ENCODE measurements at regions not wholly inside any gene's neighbourhood (a gene's known extent, or its start where the extent isn't known, plus 50 kb on each side); places are given as distances from the start of the nearest gene placed in this dataset.

DNA sequence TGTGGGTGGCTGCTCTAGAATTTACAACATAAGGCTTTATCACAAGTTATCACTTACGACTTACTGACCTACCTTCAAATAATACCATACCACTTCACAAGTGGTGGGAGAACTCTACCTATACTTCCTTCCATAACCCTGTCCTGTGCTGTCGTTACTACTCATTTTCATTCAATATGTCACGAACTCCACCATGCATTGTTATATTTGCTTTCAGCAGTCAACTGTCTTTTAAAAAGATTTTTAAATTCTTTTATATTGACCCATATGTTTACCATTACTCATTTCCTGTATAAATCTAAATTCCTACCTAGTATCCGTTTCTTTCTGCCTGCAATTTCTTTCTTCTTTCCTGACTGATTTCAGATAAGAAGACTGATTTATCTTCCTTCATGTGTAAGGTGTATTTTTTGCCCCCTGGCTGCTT is 200.0 kb downstream of the KLF12 start:
- Histone ChIP-seq H3K4me1 (ENCODE audit: control insufficient read depth, insufficient read depth, low read length) (peaks cover 9% of the 10 kb centered on the region), H3K9ac (ENCODE audit: low read length) (no peak overlapping the region), H3K27me3 (replicated peaks; ENCODE audit: control insufficient read depth, insufficient read depth, low read length) (no peaks in the 10 kb centered on the region), H3K9me3 (ENCODE audit: control insufficient read depth, low read length) (no peaks in the 10 kb centered on the region), H3K4me3 (ENCODE audit: low read length) (no peak overlapping the region), H3K36me3 (ENCODE audit: control insufficient read depth, insufficient read depth, low read length, severe bottlenecking) (no peaks in the 10 kb centered on the region)
- peak; percentile 18 for DNase-seq (ENCODE audit: low read depth)

DNA sequence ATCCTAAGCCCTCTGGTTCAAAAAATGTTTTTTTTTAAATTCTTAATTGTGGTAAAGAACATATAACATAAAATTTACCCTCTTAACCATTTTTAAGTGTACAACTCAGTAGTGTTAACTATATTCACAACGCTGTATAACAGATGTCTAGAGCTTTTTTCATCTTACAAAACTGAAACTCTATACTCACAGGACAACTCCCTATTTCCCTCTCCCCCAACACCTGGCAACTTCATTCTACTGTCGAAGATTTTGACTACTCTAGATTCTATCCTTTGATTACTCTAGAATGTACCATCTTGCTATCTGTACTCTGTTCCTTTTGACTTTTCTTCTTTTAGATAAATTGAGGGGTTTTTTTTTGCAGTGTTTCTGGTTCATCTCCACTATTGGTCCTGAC is 200.4 kb downstream of the KLF12 start:
- Histone ChIP-seq H3K36me3 (ENCODE audit: control insufficient read depth, insufficient read depth, low read length, severe bottlenecking) (no peaks in the 10 kb centered on the region), H3K4me1 (ENCODE audit: control insufficient read depth, insufficient read depth, low read length) (peaks cover 9% of the 10 kb centered on the region), H3K4me3 (ENCODE audit: low read length) (no peak overlapping the region), H3K27me3 (replicated peaks; ENCODE audit: control insufficient read depth, insufficient read depth, low read length) (no peaks in the 10 kb centered on the region), H3K9ac (ENCODE audit: low read length) (no peak overlapping the region), H3K9me3 (ENCODE audit: control insufficient read depth, low read length) (no peaks in the 10 kb centered on the region)
- DNase-seq (ENCODE audit: low read depth), result no peak

DNA sequence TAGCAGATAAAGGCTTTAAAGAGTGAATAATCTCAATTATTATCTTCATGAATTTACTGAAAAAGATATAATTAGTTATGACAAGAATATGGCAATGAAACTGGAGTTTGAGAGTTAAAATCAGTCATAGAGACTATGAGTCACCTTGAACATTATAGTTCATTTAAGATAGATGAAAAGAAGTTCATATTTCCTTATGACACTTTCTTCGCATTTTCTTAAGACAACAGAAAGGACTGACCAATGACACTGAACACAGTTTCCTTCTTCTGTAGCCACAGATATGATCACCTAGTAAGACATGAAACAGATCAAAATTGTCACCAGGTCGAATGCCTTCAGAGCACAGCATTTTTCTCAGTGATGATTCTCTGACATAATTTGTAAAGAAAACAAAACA is 202.1 kb downstream of the KLF12 start:
- H3K9me3 ChIP-seq (ENCODE audit: control insufficient read depth, low read length), result no peaks in the 10 kb centered on the region
- no peak overlapping the region for H3K4me3 ChIP-seq (ENCODE audit: low read length)
- DNase-seq (ENCODE audit: low read depth), result no peak
- no peaks in the 10 kb centered on the region for H3K4me1 ChIP-seq (ENCODE audit: control insufficient read depth, insufficient read depth, low read length)
- H3K36me3 ChIP-seq (ENCODE audit: control insufficient read depth, insufficient read depth, low read length, severe bottlenecking), result no peaks in the 10 kb centered on the region
- H3K9ac ChIP-seq (ENCODE audit: low read length), result no peak overlapping the region
- H3K27me3 ChIP-seq (replicated peaks; ENCODE audit: control insufficient read depth, insufficient read depth, low read length), result no peaks in the 10 kb centered on the region

DNA sequence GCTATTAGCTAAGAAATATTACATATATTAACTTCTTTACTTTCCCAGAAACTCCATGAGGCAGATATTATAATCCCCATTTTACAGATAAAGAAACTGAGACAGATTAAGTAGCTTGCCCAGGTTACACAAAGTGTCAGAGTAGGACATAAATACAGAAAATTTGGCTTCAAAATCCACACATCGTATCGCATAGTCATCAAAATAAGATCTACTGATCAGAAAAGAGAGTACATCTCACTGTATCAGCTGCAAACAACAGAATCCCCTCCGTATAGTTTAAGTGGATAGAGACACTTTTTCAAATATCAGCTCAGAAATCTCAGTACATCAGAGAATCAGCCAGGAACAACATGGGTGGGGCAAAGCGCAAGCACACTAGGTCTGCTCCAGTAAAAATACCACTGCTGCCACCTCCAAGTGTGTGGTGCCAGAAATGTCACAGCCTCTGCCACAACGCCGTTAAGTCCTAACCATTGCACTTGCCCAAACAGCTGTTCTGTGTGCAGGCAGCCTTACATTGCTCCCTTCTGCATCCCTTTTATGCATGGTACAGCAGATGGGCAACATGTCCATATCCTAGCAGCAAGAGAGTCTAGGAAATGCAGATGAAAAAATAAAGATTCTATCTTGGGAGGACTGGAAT is 204.8 kb downstream of the KLF12 start:
- no peaks in the 10 kb centered on the region for H3K36me3 ChIP-seq (ENCODE audit: control insufficient read depth, insufficient read depth, low read length, severe bottlenecking)
- H3K4me1 ChIP-seq (ENCODE audit: control insufficient read depth, insufficient read depth, low read length), result no peaks in the 10 kb centered on the region
- no peak for DNase-seq (ENCODE audit: low read depth)
- no peak overlapping the region for H3K9ac ChIP-seq (ENCODE audit: low read length)
- H3K27me3 ChIP-seq (replicated peaks; ENCODE audit: control insufficient read depth, insufficient read depth, low read length), result no peaks in the 10 kb centered on the region
- no peaks in the 10 kb centered on the region for H3K9me3 ChIP-seq (ENCODE audit: control insufficient read depth, low read length)
- no peak overlapping the region for H3K4me3 ChIP-seq (ENCODE audit: low read length)

DNA sequence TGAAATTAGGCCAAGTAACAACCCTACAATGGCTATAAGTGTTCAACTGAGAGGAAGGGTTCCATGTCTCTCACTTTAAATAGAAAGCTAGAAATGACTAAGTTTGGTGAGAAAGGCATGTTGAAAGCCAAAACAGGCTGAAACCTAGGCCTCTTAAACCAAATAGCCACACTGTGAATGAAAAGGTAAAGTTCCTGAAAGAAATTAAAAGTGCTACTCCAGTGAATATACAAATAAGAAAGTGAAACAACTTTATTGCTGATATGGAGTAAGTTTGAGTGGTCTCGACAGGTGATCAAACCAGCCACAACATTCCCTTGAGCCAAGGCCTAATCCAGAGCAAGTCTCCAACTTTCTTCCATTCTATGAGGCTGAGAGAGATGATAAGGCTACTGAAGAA is 209.6 kb downstream of the KLF12 start:
- no peak overlapping the region for H3K9ac ChIP-seq (ENCODE audit: low read length)
- H3K9me3 ChIP-seq (ENCODE audit: control insufficient read depth, low read length), result no peaks in the 10 kb centered on the region
- H3K27me3 ChIP-seq (replicated peaks; ENCODE audit: control insufficient read depth, insufficient read depth, low read length), result no peaks in the 10 kb centered on the region
- H3K4me3 ChIP-seq (ENCODE audit: low read length), result no peak overlapping the region
- H3K36me3 ChIP-seq (ENCODE audit: control insufficient read depth, insufficient read depth, low read length, severe bottlenecking), result no peaks in the 10 kb centered on the region
- H3K4me1 ChIP-seq (ENCODE audit: control insufficient read depth, insufficient read depth, low read length), result peaks cover 17% of the 10 kb centered on the region
- no peak for DNase-seq (ENCODE audit: low read depth)

DNA sequence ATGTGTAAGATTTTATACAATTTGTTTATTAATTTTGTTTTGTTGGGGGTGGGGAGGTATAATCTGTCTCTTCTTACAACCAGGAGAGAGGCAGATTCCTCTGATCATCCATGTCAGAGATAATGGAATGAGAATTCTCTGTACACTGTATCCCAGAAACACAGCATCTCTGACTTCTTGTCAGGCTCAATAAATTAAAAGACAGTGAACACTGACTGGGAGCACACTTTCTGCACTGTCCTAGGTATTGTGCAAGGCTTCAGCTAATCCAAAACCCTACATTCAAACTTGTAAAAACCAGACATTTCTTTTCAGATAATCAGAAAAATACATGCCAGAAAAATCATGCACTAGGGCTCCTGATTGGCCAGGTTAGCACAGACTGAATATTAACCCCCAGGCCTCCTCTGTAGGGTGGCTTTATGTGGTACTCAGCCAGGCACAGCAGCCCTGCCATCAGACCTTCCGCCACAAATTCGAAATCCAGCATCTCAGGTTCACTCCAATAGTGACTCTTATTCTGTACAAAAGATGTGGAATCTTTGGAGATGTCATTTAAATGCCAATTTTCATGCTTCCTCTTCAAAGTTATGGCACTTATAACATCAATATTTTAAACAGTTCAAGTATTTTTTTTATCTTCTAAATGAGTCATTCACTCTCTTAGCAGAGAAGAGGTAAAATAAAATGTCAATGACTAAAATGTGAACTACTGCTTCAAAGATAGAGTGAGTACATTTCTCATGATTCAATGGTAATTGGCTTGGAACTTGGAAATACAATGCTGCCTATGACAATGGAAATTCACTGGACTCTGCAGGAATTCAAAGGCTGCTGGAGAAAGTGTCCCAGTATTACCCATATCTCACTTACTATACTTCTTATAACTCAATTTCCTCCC is 211.5 kb downstream of the KLF12 start:
- peaks cover 17% of the 10 kb centered on the region for H3K4me1 ChIP-seq (ENCODE audit: control insufficient read depth, insufficient read depth, low read length)
- DNase-seq (ENCODE audit: low read depth), result peak; percentile 37
- no peak overlapping the region for H3K9ac ChIP-seq (ENCODE audit: low read length)
- H3K27me3 ChIP-seq (replicated peaks; ENCODE audit: control insufficient read depth, insufficient read depth, low read length), result no peaks in the 10 kb centered on the region
- no peaks in the 10 kb centered on the region for H3K9me3 ChIP-seq (ENCODE audit: control insufficient read depth, low read length)
- H3K36me3 ChIP-seq (ENCODE audit: control insufficient read depth, insufficient read depth, low read length, severe bottlenecking), result no peaks in the 10 kb centered on the region
- no peak overlapping the region for H3K4me3 ChIP-seq (ENCODE audit: low read length)

DNA sequence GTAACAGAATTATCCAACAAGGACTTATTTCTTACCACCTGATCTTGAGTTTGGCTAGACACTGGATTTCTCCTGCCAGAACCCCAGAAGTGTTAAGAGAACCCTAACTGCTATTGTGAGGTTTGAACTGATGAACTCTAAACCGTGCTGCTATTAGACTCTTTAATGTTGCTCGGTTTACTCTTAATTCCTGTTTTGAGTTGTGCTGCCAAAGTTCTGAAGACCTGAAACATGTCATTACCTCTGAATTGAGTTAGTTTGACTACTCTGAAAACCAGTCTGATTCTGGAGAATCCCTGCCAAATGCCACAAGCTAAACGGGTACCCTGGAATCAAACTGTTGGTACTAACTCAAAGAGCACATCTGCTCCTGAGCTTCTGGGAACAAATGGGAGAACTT is 215.5 kb downstream of the KLF12 start:
- H3K4me3 ChIP-seq (ENCODE audit: low read length), result no peak overlapping the region
- no peaks in the 10 kb centered on the region for H3K36me3 ChIP-seq (ENCODE audit: control insufficient read depth, insufficient read depth, low read length, severe bottlenecking)
- DNase-seq (ENCODE audit: low read depth), result no peak
- peaks cover 29% of the 10 kb centered on the region for H3K4me1 ChIP-seq (ENCODE audit: control insufficient read depth, insufficient read depth, low read length)
- no peak overlapping the region for H3K9ac ChIP-seq (ENCODE audit: low read length)
- no peaks in the 10 kb centered on the region for H3K9me3 ChIP-seq (ENCODE audit: control insufficient read depth, low read length)
- no peaks in the 10 kb centered on the region for H3K27me3 ChIP-seq (replicated peaks; ENCODE audit: control insufficient read depth, insufficient read depth, low read length)

DNA sequence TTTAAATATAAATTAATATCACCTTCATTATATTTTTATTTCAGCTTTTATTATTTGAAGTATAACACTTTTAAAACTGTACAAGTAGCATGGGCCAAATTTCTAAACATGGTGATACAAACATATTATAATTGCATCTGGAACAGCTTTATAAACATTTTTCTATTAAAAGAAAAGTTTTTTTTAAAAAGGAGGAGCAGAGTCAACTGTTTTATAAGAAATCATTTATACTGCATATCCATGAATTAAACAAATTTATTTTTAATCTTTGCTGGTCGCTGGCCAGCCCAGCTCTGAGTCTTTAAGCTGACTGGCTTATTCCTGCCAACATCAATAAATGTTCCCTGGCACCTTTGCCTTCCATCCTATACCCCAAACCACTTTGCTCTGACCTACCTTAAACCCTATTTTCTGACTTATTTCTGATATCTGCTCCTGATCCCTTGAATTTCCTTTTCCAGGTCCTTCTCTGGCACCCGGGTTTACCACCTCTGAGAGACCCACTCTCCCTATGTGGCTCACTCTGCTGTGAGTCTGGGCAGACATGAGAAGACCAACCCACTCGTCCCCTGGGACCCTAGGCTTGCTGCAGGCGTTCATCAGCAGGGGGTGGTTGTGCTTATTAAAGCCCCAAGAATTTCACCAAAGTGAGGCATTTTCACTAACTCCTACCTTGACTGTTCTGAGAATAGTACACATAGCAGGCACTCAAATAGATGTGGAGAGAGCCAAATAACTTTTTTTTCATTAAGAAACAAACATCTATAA is 220.3 kb downstream of the KLF12 start:
- no peaks in the 10 kb centered on the region for H3K9me3 ChIP-seq (ENCODE audit: control insufficient read depth, low read length)
- H3K4me1 ChIP-seq (ENCODE audit: control insufficient read depth, insufficient read depth, low read length), result peaks cover 24% of the 10 kb centered on the region
- DNase-seq (ENCODE audit: low read depth), result no peak
- peak overlapping the region; percentile 74 for H3K4me3 ChIP-seq (ENCODE audit: low read length)
- no peaks in the 10 kb centered on the region for H3K36me3 ChIP-seq (ENCODE audit: control insufficient read depth, insufficient read depth, low read length, severe bottlenecking)
- H3K27me3 ChIP-seq (replicated peaks; ENCODE audit: control insufficient read depth, insufficient read depth, low read length), result no peaks in the 10 kb centered on the region
- no peak overlapping the region for H3K9ac ChIP-seq (ENCODE audit: low read length)

DNA sequence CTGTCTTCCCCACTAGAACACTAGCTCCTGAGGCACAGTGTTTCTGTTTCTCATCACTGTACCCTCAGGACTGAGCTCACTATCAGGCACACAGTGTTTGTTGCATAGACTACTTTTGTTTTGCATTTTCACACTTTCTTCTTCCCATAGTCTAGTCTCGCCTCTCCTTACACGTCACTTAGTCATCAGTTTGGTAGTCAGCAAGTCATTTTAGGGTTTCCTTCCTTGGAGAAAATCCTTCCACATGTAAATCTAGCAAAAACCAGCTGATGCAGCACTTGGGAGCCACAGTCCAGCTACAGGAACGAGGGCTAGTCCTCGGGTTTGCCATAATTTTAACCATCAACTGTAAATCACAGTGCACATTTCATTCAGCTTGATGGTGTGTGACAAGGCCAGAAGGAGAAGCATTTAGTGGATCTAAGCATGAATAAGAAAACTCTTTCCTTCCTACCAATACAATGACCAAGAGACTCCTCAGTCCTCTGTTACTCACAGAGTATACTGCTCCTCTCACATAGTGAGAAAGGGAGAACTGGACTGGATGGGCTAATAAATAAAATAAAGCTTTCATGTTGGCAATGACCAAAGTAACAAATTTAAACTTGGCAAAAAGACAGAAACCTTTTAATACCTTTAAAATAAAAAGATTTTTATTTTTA is 221.0 kb downstream of the KLF12 start:
- H3K9ac ChIP-seq (ENCODE audit: low read length), result peak overlapping the region; percentile 27
- peaks cover 24% of the 10 kb centered on the region for H3K4me1 ChIP-seq (ENCODE audit: control insufficient read depth, insufficient read depth, low read length)
- no peaks in the 10 kb centered on the region for H3K9me3 ChIP-seq (ENCODE audit: control insufficient read depth, low read length)
- no peaks in the 10 kb centered on the region for H3K36me3 ChIP-seq (ENCODE audit: control insufficient read depth, insufficient read depth, low read length, severe bottlenecking)
- H3K4me3 ChIP-seq (ENCODE audit: low read length), result peak overlapping the region; percentile 74
- DNase-seq (ENCODE audit: low read depth), result peak; percentile 26
- no peaks in the 10 kb centered on the region for H3K27me3 ChIP-seq (replicated peaks; ENCODE audit: control insufficient read depth, insufficient read depth, low read length)

DNA sequence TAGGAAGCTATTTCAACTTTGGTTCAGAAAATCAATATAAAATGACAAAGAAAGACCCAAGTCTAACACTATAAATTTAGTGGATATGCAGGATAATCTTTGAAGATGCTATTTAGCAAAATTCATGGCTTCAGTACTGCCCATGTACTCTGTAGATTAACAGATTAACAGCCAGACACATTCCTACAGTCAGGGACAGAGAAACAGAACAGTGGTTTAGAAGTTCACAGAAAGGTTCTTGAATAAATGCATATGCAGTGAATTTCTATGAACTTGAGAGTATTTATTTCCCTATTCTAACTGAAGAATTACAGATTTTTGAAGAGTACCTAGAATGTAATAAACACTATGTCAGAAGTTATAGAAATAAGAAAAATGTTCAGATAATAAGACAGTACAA is 222.8 kb downstream of the KLF12 start:
- H3K9ac ChIP-seq (ENCODE audit: low read length), result no peak overlapping the region
- no peaks in the 10 kb centered on the region for H3K36me3 ChIP-seq (ENCODE audit: control insufficient read depth, insufficient read depth, low read length, severe bottlenecking)
- no peak overlapping the region for H3K4me3 ChIP-seq (ENCODE audit: low read length)
- no peaks in the 10 kb centered on the region for H3K9me3 ChIP-seq (ENCODE audit: control insufficient read depth, low read length)
- H3K27me3 ChIP-seq (replicated peaks; ENCODE audit: control insufficient read depth, insufficient read depth, low read length), result no peaks in the 10 kb centered on the region
- H3K4me1 ChIP-seq (ENCODE audit: control insufficient read depth, insufficient read depth, low read length), result peaks cover 24% of the 10 kb centered on the region
- DNase-seq (ENCODE audit: low read depth), result no peak

DNA sequence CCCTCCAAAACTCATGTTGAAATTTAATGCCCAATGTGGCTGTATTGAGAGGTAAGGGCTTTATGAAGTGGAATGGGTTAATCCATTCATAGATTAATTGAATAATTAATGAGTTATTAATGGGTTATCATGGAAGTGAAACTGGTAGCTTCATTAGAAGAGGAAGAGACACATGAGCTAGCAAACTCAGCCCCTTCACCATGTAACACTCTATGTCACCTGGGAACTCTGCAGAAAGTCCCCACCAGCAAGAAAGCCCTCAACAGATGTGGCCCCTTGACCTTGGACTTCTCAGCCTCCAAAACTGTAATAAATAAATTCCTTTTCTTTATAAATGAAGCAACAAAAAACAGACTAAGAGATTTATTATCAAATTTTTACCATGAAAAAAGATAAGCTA is 223.5 kb downstream of the KLF12 start:
- Histone ChIP-seq H3K27me3 (replicated peaks; ENCODE audit: control insufficient read depth, insufficient read depth, low read length) (no peaks in the 10 kb centered on the region), H3K36me3 (ENCODE audit: control insufficient read depth, insufficient read depth, low read length, severe bottlenecking) (no peaks in the 10 kb centered on the region)
- DNase-seq (ENCODE audit: low read depth), result no peak

More for the DNA sequence above, 223.5 kb downstream of the KLF12 start:
- no peak overlapping the region for H3K9ac ChIP-seq (ENCODE audit: low read length)
- H3K4me3 ChIP-seq (ENCODE audit: low read length), result no peak overlapping the region
- no peaks in the 10 kb centered on the region for H3K9me3 ChIP-seq (ENCODE audit: control insufficient read depth, low read length)
- H3K4me1 ChIP-seq (ENCODE audit: control insufficient read depth, insufficient read depth, low read length), result peaks cover 24% of the 10 kb centered on the region
